ENCODE measurements at regions not wholly inside any gene's neighbourhood (a gene's known extent, or its start where the extent isn't known, plus 50 kb on each side); places are given as distances from the start of the nearest gene placed in this dataset.

GRCh38 chr14:27078191-27078590, 480.4 kb upstream of the NOVA1 start:
- no peak for TF ChIP-seq EZH2 (IDR thresholded peaks at IDR 0.05; ENCODE audit: borderline replicate concordance, insufficient read depth, low read depth, low read length, poor library complexity, severe bottlenecking)
- TF ChIP-seq, protein P1, sequence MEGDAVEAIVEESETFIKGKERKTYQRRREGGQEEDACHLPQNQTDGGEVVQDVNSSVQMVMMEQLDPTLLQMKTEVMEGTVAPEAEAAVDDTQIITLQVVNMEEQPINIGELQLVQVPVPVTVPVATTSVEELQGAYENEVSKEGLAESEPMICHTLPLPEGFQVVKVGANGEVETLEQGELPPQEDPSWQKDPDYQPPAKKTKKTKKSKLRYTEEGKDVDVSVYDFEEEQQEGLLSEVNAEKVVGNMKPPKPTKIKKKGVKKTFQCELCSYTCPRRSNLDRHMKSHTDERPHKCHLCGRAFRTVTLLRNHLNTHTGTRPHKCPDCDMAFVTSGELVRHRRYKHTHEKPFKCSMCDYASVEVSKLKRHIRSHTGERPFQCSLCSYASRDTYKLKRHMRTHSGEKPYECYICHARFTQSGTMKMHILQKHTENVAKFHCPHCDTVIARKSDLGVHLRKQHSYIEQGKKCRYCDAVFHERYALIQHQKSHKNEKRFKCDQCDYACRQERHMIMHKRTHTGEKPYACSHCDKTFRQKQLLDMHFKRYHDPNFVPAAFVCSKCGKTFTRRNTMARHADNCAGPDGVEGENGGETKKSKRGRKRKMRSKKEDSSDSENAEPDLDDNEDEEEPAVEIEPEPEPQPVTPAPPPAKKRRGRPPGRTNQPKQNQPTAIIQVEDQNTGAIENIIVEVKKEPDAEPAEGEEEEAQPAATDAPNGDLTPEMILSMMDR (IDR thresholded peaks at IDR 0.05) = no peak
